Hindlimb muscle (tissue), 1 donor: ENCODE measurements at regions not wholly inside any gene's neighbourhood (a gene's known extent, or its start where the extent isn't known, plus 50 kb on each side); places are given as distances from the start of the nearest gene placed in this dataset.

ENCODE experiments used
- DNase-seq: peaks from one replicate; pipeline ENCODE4 v3.0.0-alpha.2; 2013

- DNase-seq = no peak
Observed at GRCh38 chr2:42913280-42913878, 121.0 kb upstream of the HAAO start.

GRCh38 chr2:42910645-42911405 is 118.4 kb upstream of the HAAO start:
- DNase-seq = no peak

DNA sequence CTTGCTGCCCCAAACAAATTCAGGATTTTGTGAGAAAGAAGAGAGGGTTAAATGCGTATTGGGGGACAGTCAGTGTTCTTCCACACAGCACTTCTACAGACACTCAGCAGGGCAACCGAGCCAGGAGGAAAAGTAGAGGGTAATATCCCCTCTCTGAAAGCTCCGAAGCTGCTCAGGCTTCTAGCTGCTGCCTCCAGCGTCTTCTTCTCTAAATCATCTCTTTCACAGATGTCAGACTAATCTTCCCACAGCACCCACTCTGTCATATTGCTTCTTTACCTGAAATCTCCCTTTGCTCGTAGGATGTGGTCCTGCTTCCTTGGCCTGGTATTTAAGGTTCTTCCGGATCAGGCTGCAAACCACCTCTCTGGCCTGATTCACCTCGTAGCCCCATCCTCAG is 117.6 kb upstream of the HAAO start:
- no peak for DNase-seq

DNA sequence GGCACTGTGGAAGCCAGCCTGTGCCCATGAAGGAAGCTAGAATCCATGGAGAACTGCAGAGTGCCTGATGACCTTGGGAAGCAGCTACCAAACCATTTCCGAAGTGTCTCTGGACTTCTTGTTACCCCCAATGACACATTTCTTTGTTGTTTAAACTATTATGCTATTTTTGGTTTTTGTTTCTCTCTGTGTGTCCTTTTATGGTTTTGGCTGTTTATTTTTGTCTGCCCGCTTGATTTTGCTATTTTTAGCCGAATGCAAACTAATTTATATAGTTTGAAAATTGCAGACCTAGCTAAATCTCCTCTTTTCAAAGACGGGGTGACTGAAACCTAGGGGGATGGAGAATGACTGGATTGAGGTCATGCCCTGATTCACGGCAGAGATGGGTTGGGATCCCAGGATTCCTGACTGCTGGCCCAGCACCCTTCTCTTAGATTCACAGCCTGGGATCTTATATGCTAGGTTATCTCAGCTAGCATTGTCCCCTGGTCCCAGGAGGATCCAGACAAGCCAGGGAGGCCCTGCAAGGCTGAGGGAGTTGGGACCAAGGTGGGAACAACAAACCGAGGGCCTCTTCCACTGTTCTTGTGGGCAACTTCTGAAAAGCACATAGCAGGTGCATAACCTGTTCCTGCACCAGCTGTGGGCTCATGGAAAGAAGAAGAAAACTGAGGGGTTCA is 116.3 kb upstream of the HAAO start:
- DNase-seq = no peak

DNA sequence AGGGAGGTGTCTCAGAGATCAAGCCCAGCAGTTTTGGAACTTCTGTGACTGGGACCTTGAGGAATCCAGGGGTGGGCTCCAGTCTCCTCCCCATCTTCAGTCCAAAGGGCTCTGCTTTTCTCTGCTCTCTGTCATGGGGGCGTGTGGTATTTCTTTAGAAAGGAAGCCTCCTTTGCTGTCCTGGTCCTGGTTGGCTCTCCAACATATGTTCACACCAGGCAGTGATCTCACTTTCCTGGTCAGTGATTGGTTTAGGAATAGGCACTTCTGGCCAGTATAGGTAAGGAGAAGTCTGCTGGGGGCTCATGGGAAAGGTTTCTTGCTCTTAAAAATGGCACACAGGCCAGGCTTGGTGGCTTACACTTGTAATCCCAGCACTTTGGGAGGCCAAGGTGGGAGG is 115.5 kb upstream of the HAAO start:
- no peak for DNase-seq

DNA sequence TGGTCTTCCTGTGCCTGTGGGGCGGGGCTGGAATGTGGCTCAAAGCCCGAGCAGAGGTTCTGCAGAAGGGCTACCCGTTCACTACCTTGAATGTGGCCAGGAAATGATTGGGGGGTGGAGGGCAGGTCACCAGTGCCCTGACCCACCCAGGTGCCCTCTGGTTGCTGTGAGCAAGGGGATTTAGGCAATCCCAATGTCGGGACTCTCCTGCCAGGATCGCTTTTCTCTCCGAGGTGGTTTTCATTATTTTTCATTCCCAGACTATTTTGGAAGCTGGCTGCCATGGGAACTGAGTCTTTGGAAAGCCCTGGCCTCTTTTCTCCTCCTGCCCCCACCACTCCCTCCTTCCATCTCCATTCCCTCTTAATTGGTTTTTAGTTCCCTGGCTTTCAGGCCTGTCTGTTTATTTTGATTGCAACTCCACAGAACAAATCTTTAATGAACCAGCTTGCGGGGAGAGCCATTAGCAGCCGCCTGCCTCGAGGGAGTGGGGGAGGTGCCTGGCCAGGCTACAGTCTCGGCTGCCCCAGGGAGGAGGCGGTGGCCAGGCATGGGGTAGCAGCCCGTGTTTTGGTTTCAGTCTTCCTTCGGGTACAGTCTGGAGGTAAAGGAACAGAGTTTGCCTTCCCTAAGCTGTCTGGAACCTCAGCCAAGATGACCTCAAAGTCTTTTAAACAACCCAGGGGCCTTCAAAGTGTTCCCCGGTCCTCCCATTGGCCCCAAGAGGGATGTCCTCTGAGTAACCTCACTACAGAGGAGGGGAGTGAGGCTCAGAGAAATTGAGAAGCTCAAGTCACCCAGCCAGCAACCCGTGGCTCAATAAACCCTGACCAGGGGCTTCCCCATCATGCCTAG is 114.4 kb upstream of the HAAO start:
- DNase-seq = peak; percentile 85

DNA sequence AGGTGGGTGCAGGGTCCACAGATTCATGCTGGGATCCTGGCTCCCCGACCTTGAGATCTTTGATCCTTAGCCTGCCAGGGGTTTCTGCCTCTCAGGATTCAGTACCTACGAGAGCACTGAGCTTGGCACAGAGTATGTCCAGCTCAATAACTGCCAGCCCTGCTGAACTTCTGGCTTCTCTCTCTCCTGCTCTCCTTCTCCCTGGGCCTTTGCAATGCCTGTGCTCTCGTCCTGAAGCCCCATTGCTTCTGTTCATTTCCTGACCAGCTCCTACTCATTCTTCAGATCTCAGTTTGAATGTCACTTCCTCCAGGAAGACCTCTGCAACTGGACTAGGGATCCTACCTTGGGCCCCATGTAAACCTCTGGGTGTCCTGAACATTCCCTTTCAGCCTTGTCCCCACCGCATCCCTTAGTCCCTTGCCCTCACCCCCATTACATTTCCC is 113.8 kb upstream of the HAAO start:
- DNase-seq = no peak

DNA sequence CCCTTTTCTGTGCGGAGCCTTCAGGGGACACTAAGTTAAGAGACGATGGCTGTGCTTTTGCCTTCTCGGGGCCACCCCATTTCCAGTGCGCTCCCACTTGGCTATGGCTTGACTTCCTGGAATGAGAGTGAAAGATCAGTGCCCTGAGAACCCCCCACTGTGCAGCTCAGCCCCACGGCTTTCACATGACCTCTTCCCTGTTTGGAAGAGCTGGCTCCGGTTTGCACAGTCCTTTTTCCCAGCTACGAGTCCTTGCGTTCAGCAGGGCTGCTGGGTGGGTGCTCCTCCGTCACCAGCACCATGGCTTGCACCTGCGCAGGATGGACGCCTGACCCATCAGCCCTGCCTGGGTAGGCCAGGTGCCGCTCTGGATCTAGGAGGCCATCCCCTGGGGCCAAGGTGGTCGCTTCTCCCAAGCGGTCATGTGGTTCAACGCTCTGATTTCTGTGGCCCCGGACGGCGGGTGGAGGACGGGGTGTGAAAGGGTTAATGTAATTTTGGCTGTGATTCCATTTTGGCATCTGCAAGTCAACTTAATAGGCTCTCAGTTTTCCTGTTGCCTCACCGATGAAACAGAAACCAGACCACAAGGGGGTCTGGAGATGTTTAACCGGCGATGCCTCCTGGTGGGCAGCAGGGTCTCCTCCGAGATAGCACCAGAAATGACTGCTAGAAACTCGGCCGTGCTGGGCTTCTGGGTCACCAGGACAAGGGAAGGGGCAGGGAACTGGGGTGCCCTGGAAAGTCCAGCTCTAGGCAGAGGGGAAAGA is 113.1 kb upstream of the HAAO start:
- DNase-seq = peak; percentile 72

- DNase-seq = no peak
Observed at GRCh38 chr2:42904576-42904876, 112.1 kb upstream of the HAAO start.

GRCh38 chr2:42903821-42904575 is 111.6 kb upstream of the HAAO start:
- DNase-seq = no peak

DNA sequence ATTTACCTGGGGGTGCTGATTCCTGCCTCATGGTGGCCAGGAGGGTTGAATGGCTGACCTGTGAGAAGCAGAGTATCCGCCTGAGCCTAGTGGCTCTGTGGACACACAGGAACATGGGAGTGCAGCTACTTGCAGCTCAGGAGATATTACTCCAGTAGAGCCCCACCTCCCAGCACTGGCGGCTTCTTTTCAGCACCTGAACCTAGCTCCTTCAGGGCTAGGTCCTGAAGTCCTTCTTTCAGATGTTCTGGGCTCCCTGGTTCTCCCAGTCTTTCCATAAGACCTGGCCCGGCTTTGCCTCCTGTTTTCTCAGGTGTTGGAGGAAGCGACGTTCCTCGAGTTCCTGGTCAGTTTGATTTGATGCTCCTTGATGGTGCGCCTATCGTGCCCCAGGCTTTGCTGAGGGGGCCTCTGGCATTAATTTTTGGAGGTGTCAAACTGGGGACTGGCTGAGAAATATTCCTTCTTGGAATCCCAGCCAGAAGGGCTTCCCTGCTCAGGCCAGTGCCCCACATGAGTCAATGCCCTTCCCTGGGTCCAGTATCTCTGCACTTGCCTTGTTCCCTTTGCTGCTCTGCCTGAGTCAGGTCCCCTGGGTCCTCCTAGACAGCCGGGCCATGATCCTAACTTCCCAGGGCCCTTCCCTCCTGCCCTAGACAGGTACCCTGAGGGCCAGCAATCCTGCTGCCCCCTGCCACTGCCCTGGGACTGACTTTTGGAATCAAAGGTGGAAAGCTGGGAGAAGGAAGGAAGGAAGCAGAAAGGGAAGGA is 110.7 kb upstream of the HAAO start:
- no peak for DNase-seq

GRCh38 chr2:42901076-42901640 is 108.8 kb upstream of the HAAO start:
- DNase-seq = no peak

GRCh38 chr2:42900289-42900891 is 108.0 kb upstream of the HAAO start:
- no peak for DNase-seq

DNA sequence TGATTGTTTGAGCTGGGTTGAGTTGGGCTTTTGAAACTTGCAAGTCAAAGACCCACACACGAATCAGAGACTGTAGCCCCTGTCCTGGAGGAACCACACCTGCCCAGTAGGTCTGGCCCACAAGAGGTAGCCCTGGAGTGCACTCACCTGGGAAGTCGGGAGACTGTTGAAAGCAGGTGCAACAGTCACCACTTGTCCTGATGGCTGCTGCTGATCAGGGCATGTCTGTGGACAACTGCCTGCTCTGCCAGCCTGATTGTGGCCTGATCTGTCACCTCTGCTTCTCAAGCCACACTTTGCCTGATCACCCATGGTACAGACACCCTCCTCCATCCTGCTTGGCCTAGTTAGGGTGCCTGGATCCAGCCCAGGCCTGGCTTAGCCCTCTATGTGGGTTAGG is 105.0 kb upstream of the HAAO start:
- no peak for DNase-seq

DNA sequence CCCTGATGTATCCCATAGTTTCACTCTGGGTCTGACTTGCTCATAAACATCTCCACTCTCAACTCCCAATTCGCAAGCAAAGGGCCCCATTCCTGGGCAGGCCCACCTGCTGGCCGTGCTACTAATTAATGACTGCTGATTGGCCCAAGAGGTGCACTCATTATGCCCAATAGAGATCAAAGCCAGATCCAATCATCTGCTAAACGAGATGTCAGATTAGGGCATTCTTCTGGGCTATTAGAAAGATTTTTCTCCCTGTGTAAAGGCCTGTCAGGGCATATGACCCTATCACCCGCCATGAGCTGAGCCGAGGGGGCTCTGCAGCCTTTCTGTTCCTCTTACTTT is 103.4 kb upstream of the HAAO start:
- no peak for DNase-seq

DNA sequence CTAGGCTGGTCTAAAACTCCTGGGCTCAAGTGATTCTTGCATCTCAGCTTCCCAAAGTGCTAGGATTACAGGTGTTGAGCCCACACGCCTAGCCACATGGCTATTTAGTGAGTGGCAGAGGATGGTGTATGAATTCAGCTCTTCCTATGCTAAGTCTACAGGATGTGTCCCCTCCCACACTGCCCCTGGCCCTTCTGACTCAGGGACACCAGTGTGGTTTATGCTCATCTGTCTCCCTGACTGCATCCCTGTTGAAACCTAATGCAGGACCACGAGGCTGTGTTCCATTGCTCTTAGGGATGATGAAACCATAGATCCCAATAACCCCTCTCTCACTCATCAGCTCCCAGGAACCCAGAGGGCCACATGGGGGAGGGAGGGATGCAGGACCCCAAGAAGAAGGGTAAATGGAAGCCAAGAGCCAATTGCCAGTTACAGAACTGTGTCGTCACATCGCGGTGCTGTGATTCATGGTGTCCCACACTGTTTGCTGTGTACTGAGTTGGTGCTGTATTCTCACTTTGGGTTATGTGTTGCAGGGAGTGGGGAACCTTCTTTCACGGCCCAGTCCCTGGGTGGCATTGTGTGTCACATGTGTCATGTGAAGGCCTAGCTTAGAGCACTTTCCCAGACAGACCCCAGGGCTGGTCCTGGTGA is 102.9 kb upstream of the HAAO start:
- no peak for DNase-seq

GRCh38 chr2:42893047-42893758 is 100.8 kb upstream of the HAAO start:
- DNase-seq = no peak

- no peak for DNase-seq
Observed at GRCh38 chr2:42890791-42891355, 98.5 kb upstream of the HAAO start.
